Ishikawa (cell line): ENCODE measurements at regions not wholly inside any gene's neighbourhood (a gene's known extent, or its start where the extent isn't known, plus 50 kb on each side); places are given as distances from the start of the nearest gene placed in this dataset.

Experiments
- CEBPB ChIP-seq: IDR thresholded peaks from 2 replicates; pipeline ENCODE4 v1.6.1; 2012
- CREB1 ChIP-seq: IDR thresholded peaks from 2 replicates; pipeline ENCODE4 v1.6.1; 2012; ENCODE audit warnings: low read depth
- EGR1 ChIP-seq: IDR thresholded peaks from 2 replicates; pipeline ENCODE4 v1.6.1; 2012
- EP300 ChIP-seq: IDR thresholded peaks from 2 replicates; pipeline ENCODE4 v1.6.1; 2012; ENCODE audit warnings: borderline replicate concordance
- FOXM1 ChIP-seq: IDR thresholded peaks from 2 replicates; pipeline ENCODE4 v1.6.1; 2012; ENCODE audit warnings: low read depth, borderline replicate concordance
- NFIC ChIP-seq: IDR thresholded peaks from 2 replicates; pipeline ENCODE4 v1.6.1; 2012
- RAD21 ChIP-seq: IDR thresholded peaks from 2 replicates; pipeline ENCODE4 v1.6.1; 2012; ENCODE audit warnings: low read depth
- REST ChIP-seq: IDR thresholded peaks from 2 replicates; pipeline ENCODE4 v1.6.1; 2012; ENCODE audit warnings: low read depth, mild to moderate bottlenecking
- TAF1 ChIP-seq: IDR thresholded peaks from 2 replicates; pipeline ENCODE4 v1.6.1; 2012; ENCODE audit warnings: low read depth, mild to moderate bottlenecking
- TCF12 ChIP-seq: IDR thresholded peaks from 2 replicates; pipeline ENCODE4 v1.6.1; 2012; ENCODE audit warnings: low read depth
- TEAD4 ChIP-seq: IDR thresholded peaks from 2 replicates; pipeline ENCODE4 v1.6.1; 2012
- YY1 ChIP-seq: IDR thresholded peaks from 2 replicates; pipeline ENCODE4 v1.6.1; 2012; ENCODE audit warnings: low read depth
- ZBTB7A ChIP-seq: IDR thresholded peaks from 2 replicates; pipeline ENCODE4 v1.6.1; 2012; ENCODE audit warnings: low read depth
- TF ChIP-seq, protein P1 (sequence below): IDR thresholded peaks from 2 replicates; pipeline ENCODE4 v1.6.1; 2012
- TF ChIP-seq, protein P2 (sequence below): IDR thresholded peaks from 2 replicates; pipeline ENCODE4 v1.6.1; 2012

DNA sequence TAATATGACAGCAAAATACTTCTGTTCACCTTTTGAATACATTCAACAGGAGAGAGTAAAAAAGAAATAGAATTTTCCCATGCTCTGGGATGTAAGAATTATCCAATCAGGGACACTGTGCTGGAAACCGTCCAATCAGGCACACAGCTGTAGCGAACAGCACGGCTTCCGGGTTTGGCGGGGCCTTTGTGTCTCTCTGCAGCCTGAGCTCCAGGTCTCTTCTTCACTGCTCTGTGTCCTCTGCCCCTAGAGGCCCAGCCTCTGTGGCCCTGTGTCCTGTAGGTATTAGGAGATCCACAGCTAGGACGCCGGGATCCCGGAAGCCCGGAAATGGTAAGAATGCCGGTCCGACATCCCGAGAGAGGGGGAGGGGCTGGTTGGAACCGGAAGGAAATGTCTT lies 92.7 kb downstream of the ZNF737 start:
- TF ChIP-seq YY1: no peak
- no peak for TF ChIP-seq CEBPB
- no peak for TF ChIP-seq EGR1
- TF ChIP-seq TEAD4: no peak
- TF ChIP-seq EP300: no peak
- TF ChIP-seq REST: no peak
- no peak for TF ChIP-seq NFIC
- no peak for TF ChIP-seq RAD21
- TF ChIP-seq TAF1: no peak
- no peak for TF ChIP-seq ZBTB7A
- TF ChIP-seq CREB1: no peak

DNA sequence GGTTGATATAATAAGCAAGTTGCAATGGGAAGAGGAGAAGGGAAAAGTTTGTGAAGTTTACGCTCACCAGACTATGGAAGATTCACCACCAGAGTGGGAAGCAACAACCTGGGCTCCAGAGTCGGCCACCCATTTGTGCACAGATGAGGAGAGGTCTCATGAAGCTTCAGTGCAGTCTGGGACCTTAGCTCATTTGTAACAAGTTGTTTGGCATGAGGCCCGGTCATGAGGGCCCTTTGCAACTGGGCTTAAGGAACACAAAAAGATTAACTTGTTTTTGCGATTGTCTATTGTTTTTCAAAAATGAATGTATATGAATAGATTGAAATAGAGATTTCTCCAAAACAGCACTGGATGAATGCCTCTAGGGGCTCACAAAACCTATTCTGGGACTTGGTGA lies 94.2 kb downstream of the ZNF737 start:
- TF ChIP-seq, protein P1, sequence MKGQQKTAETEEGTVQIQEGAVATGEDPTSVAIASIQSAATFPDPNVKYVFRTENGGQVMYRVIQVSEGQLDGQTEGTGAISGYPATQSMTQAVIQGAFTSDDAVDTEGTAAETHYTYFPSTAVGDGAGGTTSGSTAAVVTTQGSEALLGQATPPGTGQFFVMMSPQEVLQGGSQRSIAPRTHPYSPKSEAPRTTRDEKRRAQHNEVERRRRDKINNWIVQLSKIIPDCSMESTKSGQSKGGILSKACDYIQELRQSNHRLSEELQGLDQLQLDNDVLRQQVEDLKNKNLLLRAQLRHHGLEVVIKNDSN: no peak
- TF ChIP-seq YY1 (no peak), EP300 (no peak), REST (no peak), CREB1 (no peak), TCF12 (no peak), ZBTB7A (no peak), RAD21 (no peak), FOXM1 (no peak), NFIC (no peak)
- TF ChIP-seq, protein P2, sequence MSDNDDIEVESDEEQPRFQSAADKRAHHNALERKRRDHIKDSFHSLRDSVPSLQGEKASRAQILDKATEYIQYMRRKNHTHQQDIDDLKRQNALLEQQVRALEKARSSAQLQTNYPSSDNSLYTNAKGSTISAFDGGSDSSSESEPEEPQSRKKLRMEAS: no peak

- TF ChIP-seq EP300 (no peak), NFIC (no peak), CEBPB (no peak), ZBTB7A (no peak), TEAD4 (no peak), CREB1 (no peak), FOXM1 (no peak), TCF12 (no peak), TAF1 (no peak), REST (no peak), RAD21 (no peak), YY1 (no peak), EGR1 (no peak)
- TF ChIP-seq, protein P2: no peak
- TF ChIP-seq, protein P1: no peak
Measured at GRCh38 chr19:20470345-20471135, 95.0 kb downstream of the ZNF737 start.

DNA sequence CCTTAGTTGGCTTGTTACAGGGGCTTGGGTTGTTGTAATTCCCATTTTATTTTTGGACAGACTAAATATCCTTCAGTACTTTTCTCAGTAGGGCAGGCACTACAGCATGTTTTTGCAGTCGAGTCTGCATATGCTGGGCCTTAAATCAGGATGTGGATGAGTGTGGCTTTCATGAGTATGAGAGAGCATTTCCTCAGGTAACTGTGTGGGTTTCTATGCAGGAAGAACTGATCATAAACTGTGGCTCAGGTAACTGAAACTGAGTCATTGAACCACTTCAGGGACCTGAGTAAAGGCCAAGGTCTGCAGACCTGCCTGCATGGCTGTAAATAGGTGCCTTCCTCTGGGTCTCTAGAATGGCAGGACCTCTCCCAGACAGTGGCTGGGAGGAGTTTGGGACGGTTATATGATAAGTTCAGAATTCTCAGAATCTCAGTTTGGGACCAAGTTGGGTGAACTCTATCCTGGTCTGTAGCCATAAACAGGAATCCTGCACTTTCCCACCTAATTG lies 112.1 kb downstream of the ZNF737 start:
- TF ChIP-seq EP300 (no peak), FOXM1 (no peak), EGR1 (no peak), CREB1 (no peak)
- TF ChIP-seq, protein P2: no peak
- TF ChIP-seq, protein P1: no peak
